ENCODE measurements at regions not wholly inside any gene's neighbourhood (a gene's known extent, or its start where the extent isn't known, plus 50 kb on each side); places are given as distances from the start of the nearest gene placed in this dataset.

DNA sequence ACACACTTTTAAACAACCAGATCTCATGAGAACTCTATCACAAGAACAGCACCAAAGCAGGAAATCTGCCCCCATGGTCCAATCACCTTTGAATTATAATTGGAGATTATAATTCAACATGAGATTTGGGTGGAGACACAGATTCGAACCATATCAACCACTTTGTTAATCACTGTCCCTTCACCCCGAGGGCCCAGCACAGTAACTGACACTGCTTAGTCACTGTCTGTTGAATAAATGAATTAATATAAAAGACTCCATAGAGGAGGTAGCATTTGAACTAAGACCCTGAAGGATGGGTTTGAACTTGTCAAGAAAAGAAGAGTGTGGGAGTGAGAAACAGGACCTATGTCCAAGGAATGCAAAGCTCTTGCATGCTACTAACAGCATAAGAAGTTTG is 276.4 kb downstream of the SHOX2 start:
- DNase-seq (ENCODE audit: low spot score) = no peak
- H3K4me1 Mint-ChIP-seq (ENCODE audit: low read depth) = no peaks in the 10 kb centered on the region
- H3K9me3 Mint-ChIP-seq = no peaks in the 10 kb centered on the region
- no peak overlapping the region for H3K4me3 Mint-ChIP-seq
- no peaks in the 10 kb centered on the region for H3K36me3 Mint-ChIP-seq (ENCODE audit: low read depth)
- no peaks in the 10 kb centered on the region for H3K27me3 Mint-ChIP-seq (ENCODE audit: low read depth)
- H3K27ac Mint-ChIP-seq = no peak overlapping the region

DNA sequence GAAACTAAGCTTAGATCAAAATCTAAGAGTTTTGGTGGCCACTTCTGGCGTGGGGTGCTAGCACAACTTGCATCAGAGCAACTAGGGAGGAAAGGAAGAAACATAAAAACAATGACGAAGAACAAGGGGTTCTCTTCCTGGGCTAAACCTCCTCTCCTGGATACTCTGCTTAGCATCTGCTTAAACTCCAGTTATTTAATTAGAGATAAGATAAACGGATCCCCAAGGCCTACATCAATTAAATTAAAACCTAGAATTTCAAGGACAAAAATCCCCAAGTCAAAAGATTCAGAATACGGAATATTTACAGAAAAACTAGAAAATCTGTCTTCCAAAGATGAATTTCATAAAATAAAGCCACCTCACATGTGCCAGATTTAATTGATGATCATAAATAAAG is 281.9 kb downstream of the SHOX2 start:
- H3K4me3 Mint-ChIP-seq = no peak overlapping the region
- no peaks in the 10 kb centered on the region for H3K36me3 Mint-ChIP-seq (ENCODE audit: low read depth)
- no peaks in the 10 kb centered on the region for H3K4me1 Mint-ChIP-seq (ENCODE audit: low read depth)
- no peak for DNase-seq (ENCODE audit: low spot score)
- H3K27me3 Mint-ChIP-seq (ENCODE audit: low read depth) = no peaks in the 10 kb centered on the region
- no peak overlapping the region for H3K27ac Mint-ChIP-seq
- H3K9me3 Mint-ChIP-seq = no peaks in the 10 kb centered on the region

DNA sequence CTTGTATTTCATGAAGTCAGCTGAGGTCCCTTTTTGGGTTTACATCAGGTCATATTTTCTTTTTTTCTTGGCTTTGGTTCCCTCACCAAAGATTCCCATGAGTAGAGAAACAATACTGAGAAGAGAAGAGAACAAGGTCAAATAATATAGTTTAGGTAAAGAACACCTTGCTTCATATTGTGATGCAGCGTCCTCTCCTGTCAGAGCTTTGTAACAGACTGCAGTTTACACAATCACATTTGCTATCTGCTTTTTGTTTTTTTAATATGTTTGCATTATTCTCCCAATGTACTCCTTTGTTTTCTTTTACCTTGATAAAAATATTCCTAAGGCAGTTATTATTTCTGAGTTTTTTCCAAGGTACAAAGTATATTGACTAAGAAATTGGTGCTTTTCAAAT is 283.2 kb downstream of the SHOX2 start:
- Mint-ChIP-seq H3K36me3 (ENCODE audit: low read depth) (no peaks in the 10 kb centered on the region), H3K27me3 (ENCODE audit: low read depth) (no peaks in the 10 kb centered on the region), H3K4me1 (ENCODE audit: low read depth) (no peaks in the 10 kb centered on the region), H3K9me3 (no peaks in the 10 kb centered on the region), H3K4me3 (no peak overlapping the region), H3K27ac (no peak overlapping the region)
- no peak for DNase-seq (ENCODE audit: low spot score)

DNA sequence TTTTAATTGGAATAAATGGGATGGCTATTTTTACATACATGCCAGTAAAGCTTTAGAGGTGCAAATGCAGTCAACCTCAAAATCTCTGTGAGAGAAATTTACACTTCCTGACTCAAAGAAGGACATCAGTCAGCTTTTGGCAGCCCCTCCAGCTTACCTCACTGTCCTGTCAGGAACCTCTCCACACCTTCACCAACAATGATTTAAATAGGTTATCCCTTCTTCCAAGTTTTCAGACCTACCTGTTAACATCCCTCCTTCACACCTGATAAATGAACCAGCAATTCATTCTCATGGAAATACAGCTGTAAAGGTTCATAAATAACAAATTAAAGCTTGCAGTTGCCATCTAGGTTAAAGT is 286.1 kb downstream of the SHOX2 start:
- no peaks in the 10 kb centered on the region for H3K4me1 Mint-ChIP-seq (ENCODE audit: low read depth)
- H3K9me3 Mint-ChIP-seq = no peaks in the 10 kb centered on the region
- no peaks in the 10 kb centered on the region for H3K36me3 Mint-ChIP-seq (ENCODE audit: low read depth)
- no peaks in the 10 kb centered on the region for H3K27me3 Mint-ChIP-seq (ENCODE audit: low read depth)
- no peak overlapping the region for H3K4me3 Mint-ChIP-seq
- H3K27ac Mint-ChIP-seq = no peak overlapping the region
- no peak for DNase-seq (ENCODE audit: low spot score)

DNA sequence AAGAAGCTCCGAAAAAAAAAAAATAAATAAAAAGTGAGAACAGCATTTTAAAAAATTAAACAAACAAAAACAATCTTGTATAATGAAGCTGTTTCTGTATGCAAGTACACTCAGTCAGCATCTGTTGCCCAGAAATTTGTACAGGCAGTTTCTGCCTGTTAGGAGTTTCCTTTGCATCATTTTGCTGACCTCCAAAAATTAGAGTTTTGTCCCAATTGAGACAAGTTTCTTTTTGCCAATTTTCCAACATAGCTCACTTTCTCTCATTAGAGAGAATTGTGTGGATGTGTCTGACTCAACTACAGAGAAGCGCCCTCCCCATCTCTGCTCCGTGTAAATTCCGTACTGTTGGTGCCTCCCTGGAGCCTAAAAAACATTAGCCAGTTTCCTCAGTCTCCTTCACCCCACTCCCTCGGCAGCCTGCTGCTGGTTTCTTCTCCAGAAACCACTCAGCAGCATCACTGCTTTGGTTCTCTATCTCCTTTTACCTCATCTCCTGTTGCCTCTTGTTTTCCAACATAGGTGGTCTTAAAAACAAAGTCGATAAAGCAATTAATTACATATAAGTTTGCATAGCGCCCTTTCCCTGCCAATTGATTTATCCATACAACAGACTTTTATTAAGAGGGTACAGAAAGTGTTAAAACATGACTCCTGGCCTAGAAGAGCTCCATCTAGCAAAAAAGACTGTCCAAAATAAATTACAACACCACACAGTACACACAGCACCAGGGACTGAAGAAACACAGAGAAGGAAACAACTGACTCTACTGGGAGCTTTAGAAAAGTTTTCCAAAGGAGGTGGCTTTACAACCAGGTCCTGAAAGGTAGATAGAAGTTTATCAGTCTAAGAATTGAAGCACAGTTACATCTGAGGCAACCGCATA is 286.7 kb downstream of the SHOX2 start:
- Mint-ChIP-seq H3K36me3 (ENCODE audit: low read depth) (no peaks in the 10 kb centered on the region), H3K9me3 (no peaks in the 10 kb centered on the region), H3K27ac (no peak overlapping the region), H3K4me1 (ENCODE audit: low read depth) (no peaks in the 10 kb centered on the region), H3K4me3 (no peak overlapping the region), H3K27me3 (ENCODE audit: low read depth) (no peaks in the 10 kb centered on the region)
- no peak for DNase-seq (ENCODE audit: low spot score)

DNA sequence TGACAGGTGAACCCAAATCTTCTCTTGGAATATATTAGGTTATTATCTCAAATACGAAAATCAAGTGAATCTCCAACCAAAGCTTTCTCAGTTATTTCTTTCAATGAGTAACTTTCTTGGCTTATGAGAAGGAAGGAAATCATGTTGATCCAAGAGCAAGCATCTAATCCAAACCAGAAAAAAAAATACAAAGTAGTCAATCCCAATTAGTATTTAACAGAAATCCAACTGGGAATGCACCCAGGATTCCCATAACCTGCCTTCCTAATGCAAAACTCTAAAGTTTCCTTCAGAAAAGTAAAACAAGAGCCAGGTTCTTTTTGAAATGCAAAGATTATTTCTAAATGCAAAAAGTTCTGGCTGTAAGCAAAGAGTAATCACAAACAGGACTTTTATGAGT is 289.3 kb downstream of the SHOX2 start:
- Mint-ChIP-seq H3K9me3 (no peaks in the 10 kb centered on the region), H3K4me1 (ENCODE audit: low read depth) (no peaks in the 10 kb centered on the region), H3K36me3 (ENCODE audit: low read depth) (no peaks in the 10 kb centered on the region), H3K4me3 (no peak overlapping the region), H3K27ac (no peak overlapping the region), H3K27me3 (ENCODE audit: low read depth) (no peaks in the 10 kb centered on the region)
- DNase-seq (ENCODE audit: low spot score) = no peak

DNA sequence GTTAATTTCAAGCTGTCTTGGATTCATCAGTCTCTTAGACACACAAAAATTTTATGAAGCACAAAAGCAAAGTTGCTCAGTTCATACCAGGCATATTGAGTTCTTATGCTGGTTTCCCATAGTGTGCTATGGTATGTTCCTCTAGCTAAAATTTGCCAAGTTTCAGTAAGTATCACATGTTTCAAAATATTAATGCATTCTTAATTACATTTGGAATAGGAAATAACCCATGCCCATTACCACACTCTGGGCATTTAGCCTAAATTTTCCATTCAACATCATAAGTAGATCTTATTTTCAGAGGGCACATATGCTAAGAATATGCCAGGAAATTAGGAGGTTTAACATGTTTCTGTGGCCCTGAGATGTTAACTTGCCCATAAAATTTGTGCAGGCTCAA is 289.9 kb downstream of the SHOX2 start:
- no peaks in the 10 kb centered on the region for H3K4me1 Mint-ChIP-seq (ENCODE audit: low read depth)
- no peaks in the 10 kb centered on the region for H3K27me3 Mint-ChIP-seq (ENCODE audit: low read depth)
- H3K9me3 Mint-ChIP-seq = no peaks in the 10 kb centered on the region
- H3K36me3 Mint-ChIP-seq (ENCODE audit: low read depth) = no peaks in the 10 kb centered on the region
- no peak overlapping the region for H3K27ac Mint-ChIP-seq
- DNase-seq (ENCODE audit: low spot score) = no peak
- no peak overlapping the region for H3K4me3 Mint-ChIP-seq

DNA sequence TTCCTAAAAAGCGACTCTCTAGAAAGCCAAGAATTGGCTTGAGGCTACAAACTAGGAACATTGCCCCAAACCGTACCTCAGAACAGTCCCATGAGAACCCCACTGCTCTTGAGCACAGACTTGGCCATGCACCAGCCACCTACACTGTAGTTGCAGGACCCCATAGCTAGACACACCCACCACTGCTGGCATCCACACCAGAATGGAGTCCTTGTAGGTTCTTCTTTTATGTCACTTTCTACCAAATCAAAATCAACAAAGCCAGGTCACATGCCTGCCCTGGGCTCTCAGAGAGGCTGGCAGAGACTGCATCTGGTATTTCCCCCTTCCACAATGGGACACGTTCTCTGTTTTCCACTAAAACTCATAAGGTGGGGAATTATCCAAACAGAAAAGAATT is 290.5 kb downstream of the SHOX2 start:
- DNase-seq (ENCODE audit: low spot score) = no peak
- H3K27ac Mint-ChIP-seq = no peak overlapping the region
- no peaks in the 10 kb centered on the region for H3K27me3 Mint-ChIP-seq (ENCODE audit: low read depth)
- H3K9me3 Mint-ChIP-seq = no peaks in the 10 kb centered on the region
- H3K4me3 Mint-ChIP-seq = no peak overlapping the region
- no peaks in the 10 kb centered on the region for H3K4me1 Mint-ChIP-seq (ENCODE audit: low read depth)
- H3K36me3 Mint-ChIP-seq (ENCODE audit: low read depth) = no peaks in the 10 kb centered on the region

DNA sequence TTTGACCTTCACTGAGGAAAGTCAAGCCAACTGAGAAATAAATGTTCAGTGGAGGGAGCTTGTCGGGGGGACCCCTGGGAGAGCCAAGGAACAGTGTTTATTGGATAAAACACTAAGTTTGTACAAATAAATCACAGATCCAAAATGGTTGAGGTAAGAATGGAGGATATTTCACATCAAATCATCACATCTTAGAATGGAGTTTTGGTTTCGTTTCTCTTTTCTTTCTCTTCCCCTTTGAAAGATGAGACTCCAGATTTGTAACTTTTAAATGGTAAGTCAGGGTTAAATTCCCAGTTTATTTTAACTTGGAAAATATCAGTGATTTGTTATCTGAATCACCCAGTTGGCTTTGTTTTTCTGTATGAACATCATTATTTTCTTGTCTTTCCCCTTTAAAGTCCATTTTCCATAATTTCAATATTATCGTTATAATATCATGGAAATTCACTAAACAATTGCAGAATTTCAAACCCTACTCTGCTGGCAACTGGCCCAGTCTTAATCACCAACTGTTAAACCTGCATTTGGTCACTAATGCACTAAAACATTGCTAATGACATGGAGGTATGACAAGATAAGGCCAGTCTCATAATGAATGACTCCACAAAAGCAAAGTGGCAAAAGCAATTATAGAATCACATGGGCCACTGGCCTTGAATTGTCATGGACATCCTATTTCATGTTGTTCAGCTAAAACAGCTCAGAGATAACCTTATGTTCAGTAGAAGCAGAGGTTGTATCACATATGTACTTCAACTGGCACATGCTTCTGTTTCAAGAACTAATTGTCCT is 295.1 kb downstream of the SHOX2 start:
- H3K36me3 Mint-ChIP-seq (ENCODE audit: low read depth) = no peaks in the 10 kb centered on the region
- no peak for DNase-seq (ENCODE audit: low spot score)

DNA sequence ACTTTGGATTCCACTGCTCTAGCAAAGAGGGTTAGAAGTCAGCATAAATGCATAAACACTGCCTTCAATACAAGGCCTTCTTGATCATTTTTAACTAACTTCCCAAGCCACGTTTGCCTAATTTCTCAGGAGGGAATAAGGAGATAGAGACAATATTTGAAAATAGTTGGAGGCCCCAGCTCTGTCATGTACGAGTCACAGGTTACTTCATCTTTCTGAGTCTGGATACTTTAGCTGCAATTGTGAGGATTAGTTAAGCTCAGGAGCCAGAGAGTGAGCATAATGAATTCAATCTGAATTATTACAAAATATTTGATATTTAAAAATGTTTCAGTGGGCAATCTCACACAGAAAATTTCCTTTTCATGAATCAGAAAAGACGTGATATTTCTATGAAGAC is 298.9 kb downstream of the SHOX2 start:
- Mint-ChIP-seq H3K4me3 (no peak overlapping the region), H3K9me3 (no peaks in the 10 kb centered on the region), H3K36me3 (ENCODE audit: low read depth) (no peaks in the 10 kb centered on the region), H3K27ac (no peak overlapping the region), H3K27me3 (ENCODE audit: low read depth) (no peaks in the 10 kb centered on the region), H3K4me1 (ENCODE audit: low read depth) (no peaks in the 10 kb centered on the region)
- no peak for DNase-seq (ENCODE audit: low spot score)

More for the DNA sequence above, 295.1 kb downstream of the SHOX2 start:
- H3K4me1 Mint-ChIP-seq (ENCODE audit: low read depth) = no peaks in the 10 kb centered on the region
- H3K27ac Mint-ChIP-seq = no peak overlapping the region
- H3K9me3 Mint-ChIP-seq = no peaks in the 10 kb centered on the region
- no peak overlapping the region for H3K4me3 Mint-ChIP-seq
- H3K27me3 Mint-ChIP-seq (ENCODE audit: low read depth) = no peaks in the 10 kb centered on the region

DNA sequence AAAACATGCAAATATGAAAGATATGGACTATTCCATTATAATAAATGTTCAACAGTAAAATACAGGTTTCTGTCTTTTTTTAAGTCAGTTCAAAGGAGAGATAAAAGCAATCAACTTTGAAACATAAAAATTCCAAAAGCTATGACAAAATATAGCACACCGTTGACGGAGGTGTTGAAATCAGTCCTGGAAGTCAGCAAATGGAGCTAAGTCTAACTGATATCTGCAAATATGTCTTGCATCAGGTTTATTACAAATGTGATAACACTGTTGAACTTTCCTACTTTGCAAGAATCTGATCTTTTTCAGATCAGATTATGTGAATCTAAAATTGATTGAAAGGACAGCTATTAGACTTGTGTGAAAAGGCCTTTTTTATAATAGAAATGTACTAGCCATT is 300.7 kb downstream of the SHOX2 start:
- no peaks in the 10 kb centered on the region for H3K36me3 Mint-ChIP-seq (ENCODE audit: low read depth)
- H3K4me1 Mint-ChIP-seq (ENCODE audit: low read depth) = no peaks in the 10 kb centered on the region
- H3K9me3 Mint-ChIP-seq = peaks cover 9% of the 10 kb centered on the region
- no peak overlapping the region for H3K4me3 Mint-ChIP-seq
- H3K27me3 Mint-ChIP-seq (ENCODE audit: low read depth) = no peaks in the 10 kb centered on the region
- no peak for DNase-seq (ENCODE audit: low spot score)
- H3K27ac Mint-ChIP-seq = no peak overlapping the region

DNA sequence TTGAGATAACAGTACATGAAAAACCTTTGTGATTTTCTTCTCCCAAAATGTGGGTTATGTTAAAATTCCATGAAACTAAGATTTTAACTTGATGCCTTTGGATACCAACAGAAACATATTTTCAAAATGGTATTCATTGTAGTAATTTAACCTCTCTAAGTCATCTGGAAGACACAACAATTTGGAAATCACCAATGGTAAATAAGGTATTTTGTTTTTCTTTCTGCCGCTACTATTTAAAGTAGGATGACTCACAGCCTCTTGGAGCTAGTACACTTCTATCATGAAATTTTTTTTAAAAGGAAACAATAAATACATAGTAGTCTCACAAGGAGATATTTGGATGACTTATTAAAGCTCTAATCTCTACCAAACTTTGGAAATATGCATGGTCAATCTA is 291.6 kb upstream of the VEPH1 start:
- DNase-seq (ENCODE audit: low spot score) = no peak
- H3K36me3 Mint-ChIP-seq (ENCODE audit: low read depth) = no peaks in the 10 kb centered on the region
- no peaks in the 10 kb centered on the region for H3K4me1 Mint-ChIP-seq (ENCODE audit: low read depth)
- H3K27ac Mint-ChIP-seq = no peak overlapping the region
- no peaks in the 10 kb centered on the region for H3K27me3 Mint-ChIP-seq (ENCODE audit: low read depth)
- peaks cover 6% of the 10 kb centered on the region for H3K9me3 Mint-ChIP-seq
- no peak overlapping the region for H3K4me3 Mint-ChIP-seq

DNA sequence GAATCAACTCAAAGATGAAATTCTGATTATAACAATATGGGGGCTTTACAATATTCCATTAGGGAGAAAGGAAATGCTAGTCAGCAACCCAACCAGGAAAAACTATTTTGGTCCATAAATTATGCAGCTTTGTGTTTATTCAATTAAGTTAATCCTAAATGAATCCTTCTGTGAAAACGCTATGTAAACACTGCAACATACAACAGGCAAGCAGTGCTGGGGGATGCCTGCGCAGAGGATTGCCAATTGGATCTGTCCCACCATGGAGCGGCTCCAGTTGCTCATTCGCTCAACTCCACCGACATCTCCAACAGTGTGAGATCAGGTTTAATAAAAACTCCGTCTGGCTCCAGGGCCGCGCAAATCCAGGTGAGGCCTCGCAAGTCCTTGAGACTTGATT is 290.5 kb upstream of the VEPH1 start:
- Mint-ChIP-seq H3K27ac (no peak overlapping the region), H3K36me3 (ENCODE audit: low read depth) (no peaks in the 10 kb centered on the region), H3K4me3 (no peak overlapping the region), H3K9me3 (no peaks in the 10 kb centered on the region), H3K4me1 (ENCODE audit: low read depth) (no peaks in the 10 kb centered on the region), H3K27me3 (ENCODE audit: low read depth) (no peaks in the 10 kb centered on the region)
- no peak for DNase-seq (ENCODE audit: low spot score)

DNA sequence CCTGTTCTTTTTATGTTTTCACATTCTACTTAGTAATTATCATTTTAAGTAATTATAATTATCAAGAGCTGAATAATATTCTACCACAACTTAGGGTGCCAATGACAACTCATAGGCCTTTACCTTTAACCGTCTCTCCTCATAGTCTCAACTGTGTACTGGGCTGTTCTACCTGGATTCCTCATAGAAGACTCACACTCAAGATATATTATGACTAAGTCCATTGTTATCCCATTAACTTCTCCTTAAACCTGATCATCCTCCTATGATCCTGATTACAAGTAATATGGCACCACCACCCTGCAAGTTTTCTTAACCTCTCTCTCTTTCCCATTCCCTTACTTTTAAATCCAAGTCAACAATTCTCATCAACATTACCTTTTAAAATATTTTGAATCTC is 285.9 kb upstream of the VEPH1 start:
- no peaks in the 10 kb centered on the region for H3K27me3 Mint-ChIP-seq (ENCODE audit: low read depth)
- H3K4me3 Mint-ChIP-seq = no peak overlapping the region
- H3K4me1 Mint-ChIP-seq (ENCODE audit: low read depth) = no peaks in the 10 kb centered on the region
- DNase-seq (ENCODE audit: low spot score) = no peak
- H3K9me3 Mint-ChIP-seq = no peaks in the 10 kb centered on the region
- no peak overlapping the region for H3K27ac Mint-ChIP-seq
- H3K36me3 Mint-ChIP-seq (ENCODE audit: low read depth) = no peaks in the 10 kb centered on the region

Measured in T-helper 2 cell treated with Interferon-gamma antibody and Interleukin-4, amounts not matched to agents 5 μg/mL and 100 μg/mL, for 36 hours (primary cell).